B cell (primary cell): ENCODE measurements at regions not wholly inside any gene's neighbourhood (a gene's known extent, or its start where the extent isn't known, plus 50 kb on each side); places are given as distances from the start of the nearest gene placed in this dataset.

Source experiments
- ATAC-seq: fragments of 200-7000 bp; cut with Tn5 transposase; one replicate; pipeline ENCODE4 v1.10.0; 2021; ENCODE audit warnings: low read depth, mild to moderate bottlenecking, moderate number of reproducible peaks, moderate library complexity
- CTCF ChIA-PET: fragments of 350-600 bp; sonication (Branson Sonifier 250); formaldehyde crosslinking; loops from one replicate; lab custom pipeline; 2021; ENCODE audit warnings: antibody characterized with exemption, inconsistent platforms; lab: Charles Lee
- POLR2A ChIA-PET: fragments of 350-600 bp; sonication (Branson Sonifier 250); formaldehyde crosslinking; loops from one replicate; lab custom pipeline; 2021; ENCODE audit warnings: antibody characterized with exemption; lab: Charles Lee
- DNase-seq: peaks from one replicate; pipeline ENCODE4 v3.0.0; 2013
- H2AFZ ChIP-seq: 2 replicates; pipeline ENCODE4 v1.6.1; 2012; ENCODE audit warnings: mild to moderate bottlenecking, low read depth, low read length; ENCODE audit not compliant: insufficient read depth, poor library complexity, severe bottlenecking
- H3K27ac ChIP-seq, 2 donors: 1 replicate in 1 of 2; 2 replicates in 1 of 2; pipeline ENCODE4 v1.5.1; 2012 to 2013; ENCODE audit warnings: low read length in 2 of 2, mild to moderate bottlenecking in 2 of 2, moderate library complexity in 1 of 2
- H3K27me3 ChIP-seq, 4 experiments: fragments of 200-600 bp in 1 of 4; sonication (generic) in 1 of 4; replicated peaks in 1 of 4; 1 replicate in 2 of 4; 2 replicates in 2 of 4; pipeline versions ENCODE4 v1.6.1 to v1.7.0; 2013 to 2016; ENCODE audit warnings: low read length in 3 of 4, mild to moderate bottlenecking in 2 of 4, mixed read lengths in 1 of 4, moderate library complexity in 1 of 4; ENCODE audit not compliant: insufficient read depth in 4 of 4, control insufficient read depth in 3 of 4; ENCODE audit errors: control extremely low read depth in 1 of 4
- H3K36me3 ChIP-seq, 2 experiments: replicated peaks in 1 of 2; 1 replicate in 1 of 2; 2 replicates in 1 of 2; pipeline versions ENCODE4 v1.6.1 to v1.7.1; 2013; ENCODE audit warnings: low read length in 1 of 2; ENCODE audit not compliant: insufficient read depth in 2 of 2, control insufficient read depth in 1 of 2; ENCODE audit errors: control extremely low read depth in 1 of 2, extremely low read depth in 1 of 2
- H3K4me1 ChIP-seq, 2 donors: fragments of 200-600 bp in 1 of 2; sonication (generic) in 1 of 2; 1 replicate in 1 of 2; 2 replicates in 1 of 2; pipeline versions ENCODE4 v1.5.1 to v1.6.1; 2013 to 2017; ENCODE audit warnings: low read length in 2 of 2; ENCODE audit not compliant: control insufficient read depth in 2 of 2, insufficient read depth in 2 of 2
- H3K4me2 ChIP-seq: replicated peaks from 2 replicates; pipeline ENCODE3; 2012; ENCODE audit warnings: mild to moderate bottlenecking, low read depth, low read length; ENCODE audit not compliant: poor library complexity, severe bottlenecking
- H3K4me3 ChIP-seq, 5 experiments: fragments of 200-600 bp in 1 of 5; sonication (generic) in 1 of 5; 1 replicate in 3 of 5; 2 replicates in 2 of 5; pipeline versions ENCODE4 v1.5.1 to v1.7.0; 2011 to 2016; ENCODE audit warnings: low read length in 4 of 5, mild to moderate bottlenecking in 4 of 5, low read depth in 2 of 5, control low read depth in 1 of 5, moderate library complexity in 1 of 5; ENCODE audit not compliant: insufficient read depth in 1 of 5; ENCODE audit errors: control extremely low read depth in 1 of 5, extremely low read depth in 1 of 5
- H3K79me2 ChIP-seq: fragments of 200-600 bp; sonication (generic); one replicate; pipeline ENCODE4 v1.6.0; 2016; ENCODE audit warnings: low read length; ENCODE audit not compliant: control insufficient read depth, insufficient read depth
- H3K9ac ChIP-seq: fragments of 200-600 bp; sonication (generic); 2 replicates; pipeline ENCODE4 v1.6.1; 2017; ENCODE audit warnings: mild to moderate bottlenecking, low read length, moderate library complexity
- H3K9me3 ChIP-seq, 3 donors: one replicate each; pipeline versions ENCODE4 v1.6.1 to v1.7.1; 2013; ENCODE audit warnings: low read length in 2 of 3; ENCODE audit not compliant: control insufficient read depth in 2 of 3, insufficient read depth in 1 of 3; ENCODE audit errors: control extremely low read depth in 1 of 3
- H4K20me1 ChIP-seq: 2 replicates; pipeline ENCODE4 v1.6.0; 2012; ENCODE audit warnings: mild to moderate bottlenecking, low read length; ENCODE audit not compliant: insufficient read depth, control insufficient read depth, poor library complexity, severe bottlenecking
- H3K27ac Mint-ChIP-seq: one replicate; pipeline ENCODE4 v1.8.0; 2021; ENCODE audit warnings: mixed read lengths
- H3K27me3 Mint-ChIP-seq: one replicate; pipeline ENCODE4 v1.8.0; 2021; ENCODE audit warnings: mixed read lengths
- H3K4me1 Mint-ChIP-seq: one replicate; pipeline ENCODE4 v1.8.0; 2021; ENCODE audit warnings: mixed read lengths
- H3K4me3 Mint-ChIP-seq: one replicate; pipeline ENCODE4 v1.8.0; 2021; ENCODE audit warnings: mixed read lengths
- H3K9me3 Mint-ChIP-seq: one replicate; pipeline ENCODE4 v1.8.0; 2022; ENCODE audit warnings: mixed read lengths; ENCODE audit not compliant: insufficient read depth
- CTCF ChIP-seq: fragments of 200-600 bp; IDR thresholded peaks from one replicate; pipeline ENCODE4 v1.8.0; 2022; ENCODE audit warnings: antibody characterized with exemption, mild to moderate bottlenecking
- EZH2 ChIP-seq: IDR thresholded peaks from 2 replicates; pipeline ENCODE4 v1.6.1; 2012; ENCODE audit warnings: borderline replicate concordance, low read depth, mild to moderate bottlenecking, moderate library complexity, low read length; ENCODE audit not compliant: insufficient read depth, poor library complexity, severe bottlenecking
- WGBS: methylation state at CpG from one replicate; pipeline ENCODE4 v1.1.5; 2013; ENCODE audit warnings: missing lambda C conversion rate; ENCODE audit not compliant: insufficient coverage; 5-methylcytosine and 5-hydroxymethylcytosine counted together
- intact Hi-C: fragments of 100-400 bp; cut with micrococcal nuclease; formaldehyde crosslinking; loops from one replicate; pipeline ENCODE4 v1.10.0; 2022

GRCh38 chr3:5476403-5476802 is 288.9 kb downstream of the EDEM1 start:
- CTCF ChIA-PET: no interaction called here

DNA sequence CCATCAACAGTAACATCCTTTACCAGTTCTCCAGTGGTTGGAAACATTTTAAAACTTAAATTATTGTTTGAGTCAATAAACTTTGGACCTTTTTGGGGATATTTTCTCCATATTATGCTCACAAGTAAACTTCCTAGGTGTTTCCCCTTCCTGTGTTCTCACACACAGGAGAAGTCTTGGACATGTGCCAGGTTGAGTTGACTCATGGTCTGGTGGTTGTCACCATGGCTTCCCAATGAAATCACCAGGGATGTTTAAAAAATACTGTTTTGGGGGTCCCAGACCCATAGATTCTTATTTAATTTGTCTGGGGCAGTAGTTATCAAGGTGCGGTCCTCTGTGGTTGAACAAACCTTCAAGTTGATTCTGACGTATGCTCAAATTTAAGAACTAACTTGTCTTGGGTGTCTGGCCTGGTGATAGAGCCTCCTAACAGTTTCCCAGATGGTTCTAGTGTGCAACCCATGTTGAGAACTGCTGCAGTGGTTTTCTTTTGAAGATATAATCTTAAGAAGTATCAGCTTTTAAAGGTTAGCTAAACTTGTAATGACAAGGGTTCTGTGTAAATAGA is 291.8 kb downstream of the EDEM1 start:
- no peak for TF ChIP-seq CTCF
- TF ChIP-seq EZH2: no peak
- intact Hi-C loops: no loop called here
- peaks cover 4% of the 10 kb centered on the region for H3K27me3 Mint-ChIP-seq
- ATAC-seq (no peak), DNase-seq (no peak)
- no peak overlapping the region for H3K9ac ChIP-seq
- no peak overlapping the region for H3K27ac ChIP-seq
- ChIA-PET CTCF (no interaction called here), POLR2A (no interaction called here)
- H3K27me3 ChIP-seq: no peaks in the 10 kb centered on the region
- H3K4me1 Mint-ChIP-seq: no peaks in the 10 kb centered on the region
- H3K36me3 ChIP-seq: no peaks in the 10 kb centered on the region
- H3K9me3 Mint-ChIP-seq: no peaks in the 10 kb centered on the region
- H3K4me3 ChIP-seq: no peak overlapping the region
- no peaks in the 10 kb centered on the region for H3K79me2 ChIP-seq
- H3K4me2 ChIP-seq: no peak overlapping the region
- H3K4me1 ChIP-seq: no peaks in the 10 kb centered on the region
- H2AFZ ChIP-seq: no peak overlapping the region
- H3K4me3 Mint-ChIP-seq: no peak overlapping the region
- H3K27ac Mint-ChIP-seq: no peak overlapping the region
- WGBS: 100% methylated on average over 1 of the region's 2 CpGs
- H4K20me1 ChIP-seq: no peaks in the 10 kb centered on the region
- no peaks in the 10 kb centered on the region for H3K9me3 ChIP-seq

More at GRCh38 chr3:5476403-5476802, 288.9 kb downstream of the EDEM1 start:
- no peak overlapping the region for H3K4me3 Mint-ChIP-seq
- Histone ChIP-seq H3K27me3 (no peaks in the 10 kb centered on the region), H3K9me3 (no peaks in the 10 kb centered on the region), H3K27ac (no peak overlapping the region), H3K79me2 (no peaks in the 10 kb centered on the region), H3K4me3 (no peak overlapping the region), H3K4me1 (no peaks in the 10 kb centered on the region), H3K4me2 (no peak overlapping the region), H4K20me1 (no peaks in the 10 kb centered on the region), H3K9ac (no peak overlapping the region), H3K36me3 (no peaks in the 10 kb centered on the region), H2AFZ (no peak overlapping the region)
- intact Hi-C loops: no loop called here
- H3K9me3 Mint-ChIP-seq: no peaks in the 10 kb centered on the region
- ATAC-seq: no peak
- TF ChIP-seq CTCF: no peak
- TF ChIP-seq EZH2: no peak
- no peak for DNase-seq
- H3K27ac Mint-ChIP-seq: no peak overlapping the region
- peaks cover 4% of the 10 kb centered on the region for H3K27me3 Mint-ChIP-seq
- no peaks in the 10 kb centered on the region for H3K4me1 Mint-ChIP-seq
- POLR2A ChIA-PET: no interaction called here
- WGBS: no CpG with 5 or more reads among the region's 2 CpGs
